Left lung (tissue), 4 donors: ENCODE measurements at regions not wholly inside any gene's neighbourhood (a gene's known extent, or its start where the extent isn't known, plus 50 kb on each side); places are given as distances from the start of the nearest gene placed in this dataset.

ENCODE experiments used
- ATAC-seq: fragments of 200-7000 bp; cut with Tn5 transposase; one replicate; pipeline ENCODE4 v1.9.1; 2020; ENCODE audit warnings: moderate library complexity
- DNase-seq, 4 donors: peaks; one replicate each; pipeline ENCODE4 v3.0.0-alpha.2; 2013 to 2020
- H3K27ac ChIP-seq, 2 donors: fragments of 200-600 bp; sonication (generic) in 1 of 2; one replicate each; pipeline versions ENCODE4 v1.5.0 to v1.8.0; 2020 to 2021
- H3K27me3 ChIP-seq, 2 donors: fragments of 200-600 bp; sonication (generic) in 1 of 2; one replicate each; pipeline versions ENCODE4 v1.5.0 to v1.8.0; 2020 to 2021
- H3K36me3 ChIP-seq, 2 donors: fragments of 200-600 bp; sonication (generic) in 1 of 2; one replicate each; pipeline versions ENCODE4 v1.5.0 to v1.8.0; 2020 to 2021
- H3K4me1 ChIP-seq, 2 donors: fragments of 200-600 bp; one replicate each; pipeline ENCODE4 v1.8.0; 2021
- H3K4me3 ChIP-seq, 2 donors: fragments of 200-600 bp; sonication (generic) in 1 of 2; one replicate each; pipeline versions ENCODE4 v1.5.0 to v1.8.0; 2020 to 2021; ENCODE audit warnings: mild to moderate bottlenecking in 1 of 2
- H3K9me3 ChIP-seq, 2 donors: fragments of 200-600 bp; sonication (generic) in 1 of 2; one replicate each; pipeline versions ENCODE4 v1.5.0 to v1.8.0; 2020 to 2021
- CTCF ChIP-seq, 2 donors: fragments of 200-600 bp; sonication (generic) in 1 of 2; IDR thresholded peaks; one replicate each; pipeline versions ENCODE4 v1.5.0 to v1.8.0; 2021; ENCODE audit warnings: antibody characterized with exemption in 2 of 2
- intact Hi-C, 2 donors: fragments of 100-400 bp; cut with DNase I; formaldehyde crosslinking; loops; one replicate each; pipeline versions ENCODE4 v1.11.2 to v1.14.2; 2022
- donor health status: DM: no; HTN: yes; CAD: no.
- donor health status: DM: no; HTN: no; CAD: no.

- DNase-seq: no peak
- Histone ChIP-seq H3K9me3 (no peaks in the 10 kb centered on the region), H3K36me3 (no peaks in the 10 kb centered on the region), H3K4me3 (no peak overlapping the region), H3K4me1 (peaks cover 0 to 7% of the 10 kb centered on the region in 2 donors), H3K27me3 (no peaks in the 10 kb centered on the region), H3K27ac (no peak overlapping the region)
- TF ChIP-seq CTCF (IDR thresholded peaks at IDR 0.05): no peak
- no peak for ATAC-seq
- intact Hi-C loops: no loop called here
Measured at GRCh38 chr13:80009760-80010159, 331.2 kb downstream of the SPRY2 start.

GRCh38 chr13:80006940-80007339 is 334.0 kb downstream of the SPRY2 start:
- no peak for TF ChIP-seq CTCF (IDR thresholded peaks at IDR 0.05)
- intact Hi-C loops: no loop called here

GRCh38 chr13:80001510-80001842 is 339.4 kb downstream of the SPRY2 start:
- ATAC-seq: no peak
- TF ChIP-seq CTCF (IDR thresholded peaks at IDR 0.05): no peak
- Histone ChIP-seq H3K4me3 (no peak overlapping the region), H3K4me1 (no peaks in the 10 kb centered on the region), H3K27ac (no peak overlapping the region), H3K27me3 (no peaks in the 10 kb centered on the region), H3K36me3 (no peaks in the 10 kb centered on the region), H3K9me3 (no peaks in the 10 kb centered on the region)
- intact Hi-C loops: no loop called here
- no peak for DNase-seq

More at GRCh38 chr13:80006940-80007339, 334.0 kb downstream of the SPRY2 start:
- Histone ChIP-seq H3K4me3 (no peak overlapping the region), H3K4me1 (peaks cover 0 to 7% of the 10 kb centered on the region in 2 donors), H3K36me3 (no peaks in the 10 kb centered on the region), H3K27me3 (no peaks in the 10 kb centered on the region), H3K27ac (no peak overlapping the region), H3K9me3 (no peaks in the 10 kb centered on the region)
- no peak for ATAC-seq
- DNase-seq: no peak

- Histone ChIP-seq H3K9me3 (no peaks in the 10 kb centered on the region), H3K36me3 (no peaks in the 10 kb centered on the region), H3K4me1 (no peaks in the 10 kb centered on the region), H3K27ac (no peak overlapping the region), H3K4me3 (no peak overlapping the region), H3K27me3 (no peaks in the 10 kb centered on the region)
- intact Hi-C loops: no loop called here
- DNase-seq: no peak
- ATAC-seq: no peak
- no peak for TF ChIP-seq CTCF (IDR thresholded peaks at IDR 0.05)
Measured at GRCh38 chr13:80000684-80001509, 340.0 kb downstream of the SPRY2 start.

GRCh38 chr13:79999601-80000000 is 341.3 kb downstream of the SPRY2 start:
- no peak for TF ChIP-seq CTCF (IDR thresholded peaks at IDR 0.05)
- Histone ChIP-seq H3K4me1 (no peaks in the 10 kb centered on the region), H3K36me3 (no peaks in the 10 kb centered on the region), H3K27ac (no peak overlapping the region), H3K27me3 (no peaks in the 10 kb centered on the region), H3K9me3 (no peaks in the 10 kb centered on the region), H3K4me3 (no peak overlapping the region)
- intact Hi-C loops: no loop called here
- ATAC-seq (no peak), DNase-seq (no peak)
